Neural progenitor cell (in vitro differentiated cells): ENCODE measurements at regions not wholly inside any gene's neighbourhood (a gene's known extent, or its start where the extent isn't known, plus 50 kb on each side); places are given as distances from the start of the nearest gene placed in this dataset.

ENCODE experiments used
- EZH2 ChIP-seq: fragments of 200-600 bp; sonication (generic); IDR thresholded peaks from 2 replicates; pipeline ENCODE4 v1.6.1; 2017; ENCODE audit warnings: antibody characterized with exemption, mild to moderate bottlenecking, moderate library complexity
- TF ChIP-seq, protein P1 (sequence below): fragments of 200-600 bp; sonication (generic); IDR thresholded peaks from 2 replicates; pipeline ENCODE4 v1.5.1; 2017; ENCODE audit warnings: antibody characterized with exemption, mild to moderate bottlenecking

GRCh38 chr11:25520459-25520858 lies 811.5 kb upstream of the ANO3 start:
- TF ChIP-seq, protein P1, sequence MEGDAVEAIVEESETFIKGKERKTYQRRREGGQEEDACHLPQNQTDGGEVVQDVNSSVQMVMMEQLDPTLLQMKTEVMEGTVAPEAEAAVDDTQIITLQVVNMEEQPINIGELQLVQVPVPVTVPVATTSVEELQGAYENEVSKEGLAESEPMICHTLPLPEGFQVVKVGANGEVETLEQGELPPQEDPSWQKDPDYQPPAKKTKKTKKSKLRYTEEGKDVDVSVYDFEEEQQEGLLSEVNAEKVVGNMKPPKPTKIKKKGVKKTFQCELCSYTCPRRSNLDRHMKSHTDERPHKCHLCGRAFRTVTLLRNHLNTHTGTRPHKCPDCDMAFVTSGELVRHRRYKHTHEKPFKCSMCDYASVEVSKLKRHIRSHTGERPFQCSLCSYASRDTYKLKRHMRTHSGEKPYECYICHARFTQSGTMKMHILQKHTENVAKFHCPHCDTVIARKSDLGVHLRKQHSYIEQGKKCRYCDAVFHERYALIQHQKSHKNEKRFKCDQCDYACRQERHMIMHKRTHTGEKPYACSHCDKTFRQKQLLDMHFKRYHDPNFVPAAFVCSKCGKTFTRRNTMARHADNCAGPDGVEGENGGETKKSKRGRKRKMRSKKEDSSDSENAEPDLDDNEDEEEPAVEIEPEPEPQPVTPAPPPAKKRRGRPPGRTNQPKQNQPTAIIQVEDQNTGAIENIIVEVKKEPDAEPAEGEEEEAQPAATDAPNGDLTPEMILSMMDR, result no peak
- no peak for TF ChIP-seq EZH2
